Naive thymus-derived CD8-positive, alpha-beta T cell (primary cell): ENCODE measurements at regions not wholly inside any gene's neighbourhood (a gene's known extent, or its start where the extent isn't known, plus 50 kb on each side); places are given as distances from the start of the nearest gene placed in this dataset.

Source experiments
- ATAC-seq, 2 donors: fragments of 150-1000 bp; cut with Tn5 transposase in 1 of 2; sonication (Bioruptor Pico), chemical (Tn5 transposase) in 1 of 2; 1 replicate in 1 of 2; 2 replicates in 1 of 2; pipeline ENCODE4 v1.10.0; 2021; ENCODE audit warnings: mild to moderate bottlenecking in 2 of 2, moderate library complexity in 2 of 2
- POLR2A ChIA-PET: fragments of 350-600 bp; sonication (Branson Sonifier 250); formaldehyde crosslinking; loops from one replicate; lab custom pipeline; 2021; ENCODE audit warnings: antibody characterized with exemption; lab: Charles Lee
- DNase-seq, 10 donors: peaks; one replicate each; pipeline versions ENCODE4 v3.0.0 to v3.0.0-alpha.2; 2020 to 2022
- H3K27ac Mint-ChIP-seq, 10 donors: one replicate each; pipeline ENCODE4 v1.8.0; 2020 to 2022; ENCODE audit warnings: mild to moderate bottlenecking in 10 of 10, mixed read lengths in 10 of 10, moderate library complexity in 4 of 10, inconsistent platforms in 1 of 10
- H3K27me3 Mint-ChIP-seq, 5 donors: one replicate each; pipeline ENCODE4 v1.8.0; 2021 to 2022; ENCODE audit warnings: mixed read lengths in 5 of 5
- H3K36me3 Mint-ChIP-seq, 3 donors: one replicate each; pipeline ENCODE4 v1.8.0; 2020 to 2022; ENCODE audit warnings: mixed read lengths in 3 of 3, mild to moderate bottlenecking in 2 of 3, inconsistent platforms in 1 of 3
- H3K4me1 Mint-ChIP-seq, 4 donors: one replicate each; pipeline ENCODE4 v1.8.0; 2021 to 2022; ENCODE audit warnings: mixed read lengths in 4 of 4
- H3K4me3 Mint-ChIP-seq, 10 donors: one replicate each; pipeline ENCODE4 v1.8.0; 2020 to 2022; ENCODE audit warnings: mild to moderate bottlenecking in 10 of 10, mixed read lengths in 10 of 10, moderate library complexity in 6 of 10, inconsistent platforms in 1 of 10
- H3K9me3 Mint-ChIP-seq, 9 donors: one replicate each; pipeline ENCODE4 v1.8.0; 2020 to 2022; ENCODE audit warnings: mixed read lengths in 9 of 9, mild to moderate bottlenecking in 3 of 9, inconsistent platforms in 1 of 9, moderate library complexity in 1 of 9

- DNase-seq, result no peak
- POLR2A ChIA-PET, result interaction anchor here (0.6 to 1.5 kb wide), 3 partner anchors 9 to 343 kb away, joined by 3 read pairs; no protein-coding TSS in a partner anchor
- Mint-ChIP-seq H3K4me1 (peaks cover 2 to 16% (median 11%) of the 10 kb centered on the region in 4 donors), H3K27me3 (no peaks in the 10 kb centered on the region), H3K4me3 (no peak overlapping the region), H3K36me3 (peaks cover 0 to 20% (median 10%) of the 10 kb centered on the region in 3 donors), H3K9me3 (peaks cover 0 to 4% (median 0%) of the 10 kb centered on the region in 9 donors), H3K27ac (peak overlapping the region in 1 of 10 donors; percentile 38)
- no peak for ATAC-seq
These were observed 108.0 kb upstream of the LEF1 start for GRCh38 chr4:108276690-108277089.

DNA sequence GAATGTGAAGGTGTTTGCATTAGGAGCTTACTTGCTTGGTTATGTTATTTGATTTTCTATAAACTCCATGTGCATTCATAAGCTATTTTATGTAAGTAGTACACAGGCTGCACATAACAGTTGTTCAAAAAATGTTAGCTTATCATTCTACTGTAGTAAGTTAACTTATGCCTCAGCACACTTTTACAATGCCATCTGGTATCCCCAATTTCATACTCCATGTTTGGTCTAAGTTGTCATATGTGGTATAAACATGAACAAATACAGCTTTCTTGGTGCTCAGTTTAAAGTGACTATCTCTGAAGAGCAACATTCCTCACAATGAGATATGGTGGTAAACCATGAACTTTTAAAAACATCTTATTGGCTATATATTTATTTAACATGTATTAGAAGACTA, 104.3 kb upstream of the LEF1 start:
- no peaks in the 10 kb centered on the region for H3K27me3 Mint-ChIP-seq
- H3K4me3 Mint-ChIP-seq, result peak overlapping the region in 1 of 10 donors; percentile 20
- peaks cover 0 to 4% (median 0%) of the 10 kb centered on the region in 9 donors for H3K9me3 Mint-ChIP-seq
- no peak overlapping the region for H3K27ac Mint-ChIP-seq
- POLR2A ChIA-PET, result no interaction called here
- H3K36me3 Mint-ChIP-seq, result peaks cover 0 to 7% (median 0%) of the 10 kb centered on the region in 3 donors
- DNase-seq (no peak), ATAC-seq (no peak)
- H3K4me1 Mint-ChIP-seq, result peaks cover 2 to 19% (median 10%) of the 10 kb centered on the region in 4 donors

- H3K27me3 Mint-ChIP-seq, result no peaks in the 10 kb centered on the region
- peaks cover 2 to 19% (median 10%) of the 10 kb centered on the region in 4 donors for H3K4me1 Mint-ChIP-seq
- H3K27ac Mint-ChIP-seq, result no peak overlapping the region
- H3K36me3 Mint-ChIP-seq, result peaks cover 0 to 12% (median 0%) of the 10 kb centered on the region in 3 donors
- POLR2A ChIA-PET, result no interaction called here
- H3K9me3 Mint-ChIP-seq, result peaks cover 0 to 4% (median 0%) of the 10 kb centered on the region in 9 donors
- H3K4me3 Mint-ChIP-seq, result peak overlapping the region in 1 of 10 donors; percentile 20
- ATAC-seq, result no peak
- DNase-seq, result no peak
These were observed 103.8 kb upstream of the LEF1 start for GRCh38 chr4:108272561-108272960.

- Mint-ChIP-seq H3K4me3 (no peak overlapping the region), H3K4me1 (peaks cover 2 to 19% (median 10%) of the 10 kb centered on the region in 4 donors), H3K27me3 (no peaks in the 10 kb centered on the region), H3K9me3 (peaks cover 0 to 4% (median 0%) of the 10 kb centered on the region in 9 donors), H3K36me3 (peaks cover 0 to 14% (median 0%) of the 10 kb centered on the region in 3 donors), H3K27ac (no peak overlapping the region)
- POLR2A ChIA-PET, result no interaction called here
- ATAC-seq (no peak), DNase-seq (no peak)
These were observed 103.3 kb upstream of the LEF1 start for GRCh38 chr4:108272046-108272445.

DNA sequence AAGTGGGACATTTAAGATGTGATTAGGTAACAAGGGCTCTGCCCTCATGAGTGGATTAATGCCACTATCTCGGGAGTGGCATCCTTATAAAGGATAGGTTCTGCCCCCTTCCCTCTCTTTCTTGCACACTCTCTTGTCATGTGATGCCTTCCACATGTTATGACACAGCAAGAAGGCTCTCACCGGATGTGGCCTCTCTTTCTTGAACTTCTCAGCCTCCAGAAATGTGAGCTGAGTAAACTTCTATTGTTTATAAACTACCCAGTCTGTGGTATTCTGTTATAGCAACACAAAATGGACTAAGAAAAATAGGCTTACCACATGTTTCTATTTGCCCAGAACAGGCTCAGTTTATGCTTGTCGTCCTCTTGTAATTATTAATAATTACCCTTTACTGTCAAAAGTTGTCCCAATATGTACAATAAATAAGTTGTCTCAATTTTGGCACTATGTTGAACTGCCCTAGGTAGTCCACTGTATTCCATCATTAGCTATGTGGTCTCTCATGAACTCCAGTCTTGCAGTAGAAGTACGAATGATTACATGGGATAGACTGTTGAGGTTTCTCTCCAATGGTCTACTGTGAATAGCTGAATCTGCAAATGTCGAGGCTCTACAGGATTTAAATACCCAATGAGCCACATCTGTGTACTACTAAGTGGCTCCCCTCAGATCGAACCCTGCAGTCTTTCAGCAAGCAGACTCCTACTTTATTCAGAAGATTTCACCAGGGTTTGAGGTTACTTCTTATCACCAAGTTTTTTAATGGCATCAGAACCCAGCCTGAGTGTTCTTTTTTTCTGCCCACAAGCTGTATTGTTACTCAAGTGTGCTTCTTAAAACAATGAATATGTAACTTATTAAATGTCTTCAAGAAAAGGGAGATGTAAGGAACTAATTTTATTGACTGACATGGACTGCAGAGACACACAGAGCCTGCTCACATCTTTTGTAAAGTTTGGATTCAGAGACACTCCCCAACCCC, 102.0 kb upstream of the LEF1 start:
- Mint-ChIP-seq H3K4me1 (peaks cover 2 to 19% (median 10%) of the 10 kb centered on the region in 4 donors), H3K27ac (peak overlapping the region in 1 of 10 donors; percentile 39), H3K36me3 (peaks cover 3 to 16% (median 4%) of the 10 kb centered on the region in 3 donors), H3K9me3 (peaks cover 0 to 5% (median 2%) of the 10 kb centered on the region in 9 donors), H3K4me3 (no peak overlapping the region), H3K27me3 (no peaks in the 10 kb centered on the region)
- ATAC-seq (no peak), DNase-seq (no peak)
- POLR2A ChIA-PET, result no interaction called here

DNA sequence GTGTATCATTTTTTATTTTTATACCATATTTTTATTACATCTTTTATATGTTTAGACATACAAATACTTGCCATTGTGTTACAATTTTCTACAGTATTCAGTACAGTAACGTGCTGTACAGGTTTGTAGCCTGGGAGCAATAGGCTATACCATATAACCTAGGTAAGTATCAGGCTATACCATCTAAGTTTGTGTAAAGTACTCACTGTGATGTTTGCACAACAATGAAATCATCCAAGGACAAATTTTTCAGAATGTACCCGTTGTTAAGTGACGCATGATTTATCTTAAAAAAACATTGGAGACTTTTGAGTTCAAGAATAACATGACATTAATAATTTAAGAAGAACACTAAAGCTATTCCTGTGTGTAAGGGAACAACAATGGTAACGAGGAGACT, 96.0 kb upstream of the LEF1 start:
- H3K36me3 Mint-ChIP-seq, result peaks cover 15 to 22% (median 15%) of the 10 kb centered on the region in 3 donors
- DNase-seq (no peak), ATAC-seq (no peak)
- peak overlapping the region in 1 of 10 donors; percentile 19 for H3K27ac Mint-ChIP-seq
- H3K9me3 Mint-ChIP-seq, result peaks cover 0 to 10% (median 0%) of the 10 kb centered on the region in 9 donors
- no peak overlapping the region for H3K4me3 Mint-ChIP-seq
- no peaks in the 10 kb centered on the region for H3K27me3 Mint-ChIP-seq
- POLR2A ChIA-PET, result no interaction called here
- peaks cover 0 to 5% (median 2%) of the 10 kb centered on the region in 4 donors for H3K4me1 Mint-ChIP-seq

DNA sequence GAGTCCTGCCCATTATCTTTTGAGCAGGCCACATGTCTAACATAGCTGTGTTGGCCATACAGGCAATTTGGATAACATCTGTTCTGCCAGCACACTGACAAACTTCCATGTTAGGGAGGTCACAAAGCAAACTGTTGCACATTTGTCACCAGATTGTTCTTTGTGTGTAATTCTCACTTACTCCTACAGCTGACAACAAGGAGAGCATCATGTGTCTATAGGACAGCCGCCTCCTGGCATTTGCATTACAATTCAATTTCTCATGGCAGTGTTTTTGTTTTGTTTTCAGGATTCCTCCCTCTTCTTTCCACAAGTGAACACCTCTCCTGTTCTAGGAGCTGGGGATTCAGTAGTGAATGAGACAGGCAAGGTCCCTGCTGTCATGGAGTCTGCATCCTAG, 94.3 kb upstream of the LEF1 start:
- Mint-ChIP-seq H3K4me1 (peaks cover 0 to 8% (median 5%) of the 10 kb centered on the region in 4 donors), H3K27me3 (no peaks in the 10 kb centered on the region), H3K9me3 (peaks cover 0 to 8% (median 0%) of the 10 kb centered on the region in 9 donors), H3K4me3 (no peak overlapping the region), H3K27ac (peak overlapping the region in 1 of 10 donors; percentile 39), H3K36me3 (peaks cover 18 to 22% (median 18%) of the 10 kb centered on the region in 3 donors)
- DNase-seq, result no peak
- POLR2A ChIA-PET, result no interaction called here
- ATAC-seq, result no peak

GRCh38 chr4:108261026-108261425, 92.3 kb upstream of the LEF1 start:
- Mint-ChIP-seq H3K27me3 (no peaks in the 10 kb centered on the region), H3K4me3 (no peak overlapping the region), H3K4me1 (peaks cover 0 to 8% (median 7%) of the 10 kb centered on the region in 4 donors), H3K9me3 (peaks cover 0 to 6% (median 0%) of the 10 kb centered on the region in 9 donors), H3K36me3 (peaks cover 13 to 26% (median 18%) of the 10 kb centered on the region in 3 donors), H3K27ac (no peak overlapping the region)
- POLR2A ChIA-PET, result no interaction called here
- ATAC-seq (no peak), DNase-seq (no peak)

- POLR2A ChIA-PET, result no interaction called here
- Mint-ChIP-seq H3K4me1 (peaks cover 0 to 11% (median 9%) of the 10 kb centered on the region in 4 donors), H3K27ac (no peak overlapping the region), H3K4me3 (no peak overlapping the region), H3K36me3 (peaks cover 5 to 23% (median 6%) of the 10 kb centered on the region in 3 donors), H3K9me3 (peaks cover 0 to 2% (median 0%) of the 10 kb centered on the region in 9 donors), H3K27me3 (no peaks in the 10 kb centered on the region)
- ATAC-seq (no peak), DNase-seq (no peak)
These were observed 87.8 kb upstream of the LEF1 start for GRCh38 chr4:108256538-108256937.

- H3K4me3 Mint-ChIP-seq, result no peak overlapping the region
- peaks cover 0 to 12% (median 9%) of the 10 kb centered on the region in 4 donors for H3K4me1 Mint-ChIP-seq
- DNase-seq (no peak), ATAC-seq (no peak)
- peak overlapping the region in 1 of 10 donors; percentile 48 for H3K27ac Mint-ChIP-seq
- no peaks in the 10 kb centered on the region for H3K27me3 Mint-ChIP-seq
- peaks cover 0 to 3% (median 2%) of the 10 kb centered on the region in 9 donors for H3K9me3 Mint-ChIP-seq
- H3K36me3 Mint-ChIP-seq, result peaks cover 5 to 21% (median 13%) of the 10 kb centered on the region in 3 donors
- POLR2A ChIA-PET, result interaction anchor here (0.5 kb wide), 1 partner anchor 43 kb away, joined by 6 read pairs; no protein-coding TSS in a partner anchor
These were observed 86.5 kb upstream of the LEF1 start for GRCh38 chr4:108255203-108255747.

DNA sequence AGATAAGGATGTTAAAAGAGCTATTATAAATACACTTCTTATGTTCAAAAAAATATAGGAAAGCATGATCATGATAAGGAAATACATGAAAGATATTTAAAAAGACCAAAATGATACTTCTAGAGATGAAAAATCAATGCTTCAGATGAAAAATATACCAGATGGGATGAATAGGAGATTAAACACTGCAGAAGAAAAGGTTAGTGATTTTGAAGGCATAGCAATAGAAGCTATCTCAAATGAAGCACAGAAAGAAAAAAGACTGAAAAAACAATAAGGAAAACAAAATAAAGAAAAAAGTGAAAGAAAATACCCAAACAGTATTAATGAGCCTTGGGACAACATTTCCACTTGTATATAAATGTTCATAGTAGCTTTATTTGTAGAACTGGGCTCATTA, 80.7 kb upstream of the LEF1 start:
- no peak for DNase-seq
- no peak overlapping the region for H3K27ac Mint-ChIP-seq
- no peaks in the 10 kb centered on the region for H3K27me3 Mint-ChIP-seq
- H3K4me3 Mint-ChIP-seq, result no peak overlapping the region
- POLR2A ChIA-PET, result no interaction called here
- ATAC-seq, result no peak
- H3K9me3 Mint-ChIP-seq, result peaks cover 2 to 23% (median 6%) of the 10 kb centered on the region in 9 donors
- peaks cover 6 to 11% (median 10%) of the 10 kb centered on the region in 4 donors for H3K4me1 Mint-ChIP-seq
- H3K36me3 Mint-ChIP-seq, result peaks cover 10 to 24% (median 11%) of the 10 kb centered on the region in 3 donors

DNA sequence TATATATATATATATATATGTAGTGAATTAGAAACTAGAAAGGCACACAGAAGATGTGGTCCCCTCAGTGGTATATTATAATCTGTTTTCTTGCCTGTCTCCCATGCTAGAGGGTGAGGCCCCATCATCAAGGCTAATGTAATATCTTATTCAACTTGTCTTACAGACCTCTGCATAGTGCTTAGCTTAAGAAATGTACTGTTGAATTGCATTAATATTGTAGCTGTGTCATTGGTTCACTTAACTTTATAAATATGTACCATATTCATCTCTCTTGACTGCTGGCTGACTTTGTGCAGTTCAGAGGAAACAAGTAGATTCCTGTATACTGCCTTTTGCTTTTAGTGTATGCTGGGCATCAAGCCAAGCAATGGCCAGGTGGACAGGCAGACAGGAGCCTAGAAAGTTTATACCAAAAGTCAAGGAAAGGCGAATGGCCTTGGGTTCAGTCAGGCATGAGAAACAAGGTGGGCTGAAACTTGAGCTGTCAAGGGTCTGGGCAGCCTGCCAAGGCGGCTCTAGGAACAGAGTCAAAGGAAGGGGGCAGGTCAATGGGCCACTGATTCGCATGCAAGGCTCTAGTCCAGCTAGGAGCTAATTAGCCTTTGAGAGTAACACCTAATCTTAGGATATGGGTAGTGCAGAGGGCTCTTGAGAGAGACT, 78.8 kb upstream of the LEF1 start:
- DNase-seq (no peak), ATAC-seq (no peak)
- Mint-ChIP-seq H3K27me3 (no peaks in the 10 kb centered on the region), H3K4me3 (no peak overlapping the region), H3K27ac (no peak overlapping the region), H3K9me3 (peaks cover 2 to 23% (median 6%) of the 10 kb centered on the region in 9 donors), H3K36me3 (peaks cover 2 to 31% (median 11%) of the 10 kb centered on the region in 3 donors), H3K4me1 (peaks cover 7 to 19% (median 13%) of the 10 kb centered on the region in 4 donors)
- POLR2A ChIA-PET, result interaction anchor here (0.5 kb wide), 1 partner anchor 38 kb away, joined by 3 read pairs; no protein-coding TSS in a partner anchor
